Fibroblast of lung (primary cell): ENCODE measurements at regions not wholly inside any gene's neighbourhood (a gene's known extent, or its start where the extent isn't known, plus 50 kb on each side); places are given as distances from the start of the nearest gene placed in this dataset.
"Not testable (repeated sequence)": the region's sequence is repeated elsewhere in the genome, so short reads cannot be mapped to it uniquely, and the experiment has no call there.

Source experiments
- EZH2 ChIP-seq: IDR thresholded peaks from 2 replicates; pipeline ENCODE4 v1.5.1; 2012; ENCODE audit warnings: low read length, control low read depth, mild to moderate bottlenecking; ENCODE audit errors: missing control alignments
- TF ChIP-seq, protein P1 (sequence below), 2 donors: IDR thresholded peaks in 1 of 2; conservative IDR thresholded peaks in 1 of 2; 1 replicate in 1 of 2; 2 replicates in 1 of 2; pipeline ENCODE4 v1.5.1; 2011 to 2012; ENCODE audit warnings: low read length in 2 of 2, control low read depth in 1 of 2, inconsistent platforms in 1 of 2, low read depth in 1 of 2, mild to moderate bottlenecking in 1 of 2

DNA sequence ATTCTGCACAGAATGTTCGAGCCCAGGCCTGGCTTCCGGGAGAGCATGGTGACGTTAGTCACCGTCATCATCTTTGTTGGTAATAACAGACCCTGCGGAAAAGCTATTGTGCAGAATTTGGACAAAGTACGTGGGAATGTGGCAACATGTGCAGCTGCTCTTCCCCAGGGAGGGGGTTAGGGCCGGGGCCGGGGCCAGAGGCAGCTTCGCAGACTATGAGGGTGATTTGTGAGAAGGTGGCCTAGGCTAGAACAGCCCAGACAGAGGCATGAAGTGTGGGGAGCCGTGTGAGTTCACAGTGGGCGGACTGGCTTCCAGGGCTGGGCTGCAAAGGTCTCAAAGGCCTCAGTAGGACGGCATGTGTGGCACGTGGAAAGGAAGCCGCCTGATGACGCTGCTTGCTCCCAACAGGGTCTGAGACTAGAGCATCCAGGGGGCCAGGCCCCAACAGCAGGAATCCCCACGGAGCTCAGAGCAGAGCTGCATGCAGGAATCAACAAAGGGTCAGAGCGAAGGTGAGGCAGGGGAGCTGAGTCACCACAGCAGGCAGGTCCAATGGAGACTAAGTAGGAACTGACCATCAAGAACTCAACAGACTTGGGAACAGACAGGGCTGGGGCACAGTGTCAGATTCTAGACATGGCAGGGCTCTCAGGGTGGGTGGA is 109.2 kb downstream of the NPIPB11 start:
- TF ChIP-seq, protein P1, sequence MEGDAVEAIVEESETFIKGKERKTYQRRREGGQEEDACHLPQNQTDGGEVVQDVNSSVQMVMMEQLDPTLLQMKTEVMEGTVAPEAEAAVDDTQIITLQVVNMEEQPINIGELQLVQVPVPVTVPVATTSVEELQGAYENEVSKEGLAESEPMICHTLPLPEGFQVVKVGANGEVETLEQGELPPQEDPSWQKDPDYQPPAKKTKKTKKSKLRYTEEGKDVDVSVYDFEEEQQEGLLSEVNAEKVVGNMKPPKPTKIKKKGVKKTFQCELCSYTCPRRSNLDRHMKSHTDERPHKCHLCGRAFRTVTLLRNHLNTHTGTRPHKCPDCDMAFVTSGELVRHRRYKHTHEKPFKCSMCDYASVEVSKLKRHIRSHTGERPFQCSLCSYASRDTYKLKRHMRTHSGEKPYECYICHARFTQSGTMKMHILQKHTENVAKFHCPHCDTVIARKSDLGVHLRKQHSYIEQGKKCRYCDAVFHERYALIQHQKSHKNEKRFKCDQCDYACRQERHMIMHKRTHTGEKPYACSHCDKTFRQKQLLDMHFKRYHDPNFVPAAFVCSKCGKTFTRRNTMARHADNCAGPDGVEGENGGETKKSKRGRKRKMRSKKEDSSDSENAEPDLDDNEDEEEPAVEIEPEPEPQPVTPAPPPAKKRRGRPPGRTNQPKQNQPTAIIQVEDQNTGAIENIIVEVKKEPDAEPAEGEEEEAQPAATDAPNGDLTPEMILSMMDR (conservative IDR thresholded peaks at IDR 0.05 in 1 of 2, IDR thresholded peaks at IDR 0.05 in 1 of 2; ENCODE audit: low read depth in 1 of 2, low read length in 2 of 2) = not testable (repeated sequence)
- TF ChIP-seq EZH2 = not testable (repeated sequence)
